IPS-18a (cell line): ENCODE measurements at regions not wholly inside any gene's neighbourhood (a gene's known extent, or its start where the extent isn't known, plus 50 kb on each side); places are given as distances from the start of the nearest gene placed in this dataset.
"Not testable (repeated sequence)": the region's sequence is repeated elsewhere in the genome, so short reads cannot be mapped to it uniquely, and the experiment has no call there.

Experiments
- H3K27ac ChIP-seq: one replicate; pipeline ENCODE4 v1.5.1; 2013; ENCODE audit warnings: low read length
- H3K27me3 ChIP-seq: one replicate; pipeline ENCODE4 v1.6.1; 2013; ENCODE audit warnings: mild to moderate bottlenecking, low read length; ENCODE audit not compliant: control insufficient read depth, insufficient read depth
- H3K36me3 ChIP-seq: one replicate; pipeline ENCODE4 v1.6.1; 2013; ENCODE audit warnings: low read depth, low read length; ENCODE audit not compliant: control insufficient read depth
- H3K4me1 ChIP-seq: one replicate; pipeline ENCODE4 v1.6.1; 2013; ENCODE audit warnings: low read depth, low read length; ENCODE audit not compliant: control insufficient read depth
- H3K4me3 ChIP-seq: one replicate; pipeline ENCODE4 v1.5.1; 2013; ENCODE audit warnings: low read length
- H3K9ac ChIP-seq: one replicate; pipeline ENCODE4 v1.6.1; 2013; ENCODE audit warnings: mild to moderate bottlenecking, low read length, moderate library complexity
- H3K9me3 ChIP-seq: one replicate; pipeline ENCODE4 v1.6.1; 2013; ENCODE audit warnings: low read depth, low read length; ENCODE audit not compliant: control insufficient read depth

GRCh38 chr2:216934151-216934550 is 74.3 kb upstream of the TNP1 start:
- Histone ChIP-seq H3K9ac (no peak overlapping the region), H3K27me3 (no peaks in the 10 kb centered on the region), H3K27ac (no peak overlapping the region), H3K9me3 (no peaks in the 10 kb centered on the region), H3K36me3 (no peaks in the 10 kb centered on the region), H3K4me1 (peaks cover 9% of the 10 kb centered on the region), H3K4me3 (no peak overlapping the region)

- Histone ChIP-seq H3K4me1 (peaks cover 9% of the 10 kb centered on the region), H3K9ac (no peak overlapping the region), H3K4me3 (no peak overlapping the region), H3K27me3 (no peaks in the 10 kb centered on the region), H3K36me3 (no peaks in the 10 kb centered on the region), H3K27ac (no peak overlapping the region), H3K9me3 (no peaks in the 10 kb centered on the region)
These were observed 73.1 kb upstream of the TNP1 start for GRCh38 chr2:216932863-216933548.

- Histone ChIP-seq H3K27ac (no peak overlapping the region), H3K9me3 (no peaks in the 10 kb centered on the region), H3K9ac (no peak overlapping the region), H3K4me1 (peaks cover 9% of the 10 kb centered on the region), H3K36me3 (no peaks in the 10 kb centered on the region), H3K4me3 (no peak overlapping the region), H3K27me3 (no peaks in the 10 kb centered on the region)
These were observed 72.4 kb upstream of the TNP1 start for GRCh38 chr2:216932113-216932862.

GRCh38 chr2:216930716-216931115 is 70.9 kb upstream of the TNP1 start:
- Histone ChIP-seq H3K4me3 (no peak overlapping the region), H3K36me3 (no peaks in the 10 kb centered on the region), H3K9ac (no peak overlapping the region), H3K27ac (no peak overlapping the region), H3K27me3 (no peaks in the 10 kb centered on the region), H3K4me1 (peaks cover 9% of the 10 kb centered on the region), H3K9me3 (no peaks in the 10 kb centered on the region)

GRCh38 chr2:216929338-216929737 is 69.5 kb upstream of the TNP1 start:
- not testable (repeated sequence) for H3K27ac ChIP-seq, H3K4me3 ChIP-seq, H3K9me3 ChIP-seq, H3K27me3 ChIP-seq, H3K36me3 ChIP-seq, H3K9ac ChIP-seq
- peaks cover 12% of the 10 kb centered on the region for H3K4me1 ChIP-seq

- Histone ChIP-seq H3K27me3 (no peaks in the 10 kb centered on the region), H3K27ac (no peak overlapping the region), H3K4me1 (peaks cover 6% of the 10 kb centered on the region), H3K9ac (no peak overlapping the region), H3K9me3 (no peaks in the 10 kb centered on the region), H3K36me3 (no peaks in the 10 kb centered on the region), H3K4me3 (no peak overlapping the region)
These were observed 67.3 kb upstream of the TNP1 start for GRCh38 chr2:216927163-216927562.

- Histone ChIP-seq H3K9ac (no peak overlapping the region), H3K27me3 (no peaks in the 10 kb centered on the region), H3K4me1 (peaks cover 5% of the 10 kb centered on the region), H3K9me3 (no peaks in the 10 kb centered on the region), H3K27ac (no peak overlapping the region), H3K36me3 (no peaks in the 10 kb centered on the region), H3K4me3 (no peak overlapping the region)
These were observed 65.9 kb upstream of the TNP1 start for GRCh38 chr2:216925636-216926366.

GRCh38 chr2:216925006-216925405 is 65.1 kb upstream of the TNP1 start:
- no peak overlapping the region for H3K9ac ChIP-seq
- H3K9me3 ChIP-seq: no peaks in the 10 kb centered on the region
- H3K4me1 ChIP-seq: peaks cover 5% of the 10 kb centered on the region
- H3K36me3 ChIP-seq: no peaks in the 10 kb centered on the region
- H3K27me3 ChIP-seq: no peaks in the 10 kb centered on the region
- no peak overlapping the region for H3K27ac ChIP-seq
- H3K4me3 ChIP-seq: no peak overlapping the region

- no peak overlapping the region for H3K9ac ChIP-seq
- peaks cover 5% of the 10 kb centered on the region for H3K4me1 ChIP-seq
- H3K27me3 ChIP-seq: no peaks in the 10 kb centered on the region
- H3K4me3 ChIP-seq: no peak overlapping the region
- H3K36me3 ChIP-seq: no peaks in the 10 kb centered on the region
- no peak overlapping the region for H3K27ac ChIP-seq
- H3K9me3 ChIP-seq: no peaks in the 10 kb centered on the region
These were observed 63.8 kb upstream of the TNP1 start for GRCh38 chr2:216923706-216924105.

- H3K4me3 ChIP-seq: no peak overlapping the region
- H3K9ac ChIP-seq: no peak overlapping the region
- H3K27me3 ChIP-seq: no peaks in the 10 kb centered on the region
- H3K9me3 ChIP-seq: no peaks in the 10 kb centered on the region
- H3K36me3 ChIP-seq: no peaks in the 10 kb centered on the region
- H3K4me1 ChIP-seq: peaks cover 5% of the 10 kb centered on the region
- H3K27ac ChIP-seq: no peak overlapping the region
These were observed 62.4 kb upstream of the TNP1 start for GRCh38 chr2:216922175-216922780.

- H3K4me3 ChIP-seq: no peak overlapping the region
- H3K27me3 ChIP-seq: no peaks in the 10 kb centered on the region
- H3K9me3 ChIP-seq: no peaks in the 10 kb centered on the region
- H3K36me3 ChIP-seq: no peaks in the 10 kb centered on the region
- no peak overlapping the region for H3K27ac ChIP-seq
- no peak overlapping the region for H3K9ac ChIP-seq
- H3K4me1 ChIP-seq: peaks cover 5% of the 10 kb centered on the region
These were observed 61.1 kb upstream of the TNP1 start for GRCh38 chr2:216920937-216921456.
